ENCODE measurements at regions not wholly inside any gene's neighbourhood (a gene's known extent, or its start where the extent isn't known, plus 50 kb on each side); places are given as distances from the start of the nearest gene placed in this dataset.
"Not testable (repeated sequence)": the region's sequence is repeated elsewhere in the genome, so short reads cannot be mapped to it uniquely, and the experiment has no call there.

- no peak overlapping the region for H3K14ac ChIP-seq (ENCODE audit: low read length)
- no peak overlapping the region for H4K8ac ChIP-seq (ENCODE audit: low read depth, low read length)
- H2BK5ac ChIP-seq (ENCODE audit: low read length), result no peak overlapping the region
- H3K4me2 ChIP-seq (ENCODE audit: insufficient read depth, low read length, poor library complexity, severe bottlenecking), result no peak overlapping the region
- no peaks in the 10 kb centered on the region for H3K4me1 ChIP-seq (ENCODE audit: control insufficient read depth in 2 of 2, insufficient read depth in 1 of 2, low read depth in 1 of 2, low read length in 2 of 2)
- no CpG with 5 or more reads among the region's 3 CpGs for WGBS, 2 donors (ENCODE audit: extremely low coverage in 2 of 2, insufficient read length in 2 of 2, insufficient replicate concordance in 1 of 2)
- no peak overlapping the region for H3K9ac ChIP-seq (ENCODE audit: low read depth, low read length, poor library complexity)
- no peak overlapping the region for H2AFZ ChIP-seq (ENCODE audit: low read length)
- H2BK15ac ChIP-seq (ENCODE audit: low read length), result no peak overlapping the region
- no peak for DNase-seq (ENCODE audit: low spot score)
- no peak overlapping the region for H2BK12ac ChIP-seq (ENCODE audit: low read length)
- no peak overlapping the region for H3K4ac ChIP-seq (ENCODE audit: low read length)
- H3K27ac ChIP-seq (replicated peaks; ENCODE audit: low read length), result no peak overlapping the region
- H3K79me1 ChIP-seq (ENCODE audit: low read depth, low read length), result no peaks in the 10 kb centered on the region
- H2BK120ac ChIP-seq (ENCODE audit: low read depth, low read length), result no peak overlapping the region
- no peaks in the 10 kb centered on the region for H3K36me3 ChIP-seq (replicated peaks in 1 of 2; ENCODE audit: control insufficient read depth in 2 of 2, insufficient read depth in 2 of 2, low read length in 2 of 2)
- no peaks in the 10 kb centered on the region for H3K27me3 ChIP-seq (ENCODE audit: control insufficient read depth in 3 of 3, insufficient read depth in 3 of 3, low read depth in 1 of 3, low read length in 3 of 3)
- no peak overlapping the region for H3K23ac ChIP-seq (ENCODE audit: low read depth, low read length, poor library complexity)
- H2AK5ac ChIP-seq (ENCODE audit: low read depth, low read length), result no peak overlapping the region
- no peak overlapping the region for H3K18ac ChIP-seq (ENCODE audit: low read length)
- H3K9me3 ChIP-seq (replicated peaks in 1 of 2; ENCODE audit: control insufficient read depth in 2 of 2, insufficient read depth in 1 of 2, low read depth in 1 of 2, low read length in 2 of 2), result no peaks in the 10 kb centered on the region
- H4K91ac ChIP-seq (ENCODE audit: low read depth, low read length, poor library complexity), result no peak overlapping the region
- H3K4me3 ChIP-seq (ENCODE audit: low read length in 2 of 2), result no peak overlapping the region
These were observed 235.0 kb upstream of the NFIA start for GRCh38 chr1:60847391-60847790.

- no CpG with 5 or more reads among the region's 3 CpGs for WGBS, 2 donors (ENCODE audit: extremely low coverage in 2 of 2, insufficient read length in 2 of 2, insufficient replicate concordance in 1 of 2)
- not testable (repeated sequence) for H2AK5ac ChIP-seq (ENCODE audit: low read depth, low read length); H4K8ac ChIP-seq (ENCODE audit: low read depth, low read length); DNase-seq (ENCODE audit: low spot score); H3K9me3 ChIP-seq (replicated peaks in 1 of 2; ENCODE audit: control insufficient read depth in 2 of 2, insufficient read depth in 1 of 2, low read depth in 1 of 2, low read length in 2 of 2); H3K9ac ChIP-seq (ENCODE audit: low read depth, low read length, poor library complexity); H2BK12ac ChIP-seq (ENCODE audit: low read length); H3K4me3 ChIP-seq (ENCODE audit: low read length in 2 of 2); H3K27ac ChIP-seq (replicated peaks; ENCODE audit: low read length); H2BK5ac ChIP-seq (ENCODE audit: low read length); H3K4ac ChIP-seq (ENCODE audit: low read length); H3K4me2 ChIP-seq (ENCODE audit: insufficient read depth, low read length, poor library complexity, severe bottlenecking); H3K79me1 ChIP-seq (ENCODE audit: low read depth, low read length); H3K36me3 ChIP-seq (replicated peaks in 1 of 2; ENCODE audit: control insufficient read depth in 2 of 2, insufficient read depth in 2 of 2, low read length in 2 of 2); H3K4me1 ChIP-seq (ENCODE audit: control insufficient read depth in 2 of 2, insufficient read depth in 1 of 2, low read depth in 1 of 2, low read length in 2 of 2); H2AFZ ChIP-seq (ENCODE audit: low read length); H4K91ac ChIP-seq (ENCODE audit: low read depth, low read length, poor library complexity); H2BK15ac ChIP-seq (ENCODE audit: low read length); H3K23ac ChIP-seq (ENCODE audit: low read depth, low read length, poor library complexity); H3K27me3 ChIP-seq (ENCODE audit: control insufficient read depth in 3 of 3, insufficient read depth in 3 of 3, low read depth in 1 of 3, low read length in 3 of 3); H2BK120ac ChIP-seq (ENCODE audit: low read depth, low read length); H3K18ac ChIP-seq (ENCODE audit: low read length); H3K14ac ChIP-seq (ENCODE audit: low read length)
These were observed 236.7 kb upstream of the NFIA start for GRCh38 chr1:60845659-60846058.

GRCh38 chr1:60842304-60842703 is 240.1 kb upstream of the NFIA start:
- Histone ChIP-seq H3K4me3 (ENCODE audit: low read length in 2 of 2) (no peak overlapping the region), H2BK5ac (ENCODE audit: low read length) (no peak overlapping the region), H3K27me3 (ENCODE audit: control insufficient read depth in 3 of 3, insufficient read depth in 3 of 3, low read depth in 1 of 3, low read length in 3 of 3) (no peaks in the 10 kb centered on the region), H2BK12ac (ENCODE audit: low read length) (no peak overlapping the region), H2BK120ac (ENCODE audit: low read depth, low read length) (no peak overlapping the region), H3K9ac (ENCODE audit: low read depth, low read length, poor library complexity) (no peak overlapping the region), H4K91ac (ENCODE audit: low read depth, low read length, poor library complexity) (no peak overlapping the region), H3K79me1 (ENCODE audit: low read depth, low read length) (no peaks in the 10 kb centered on the region), H3K4me1 (ENCODE audit: control insufficient read depth in 2 of 2, insufficient read depth in 1 of 2, low read depth in 1 of 2, low read length in 2 of 2) (no peaks in the 10 kb centered on the region), H3K23ac (ENCODE audit: low read depth, low read length, poor library complexity) (no peak overlapping the region), H4K8ac (ENCODE audit: low read depth, low read length) (no peak overlapping the region), H3K14ac (ENCODE audit: low read length) (no peak overlapping the region), H3K4me2 (ENCODE audit: insufficient read depth, low read length, poor library complexity, severe bottlenecking) (no peak overlapping the region), H2AK5ac (ENCODE audit: low read depth, low read length) (no peak overlapping the region), H2BK15ac (ENCODE audit: low read length) (no peak overlapping the region), H3K18ac (ENCODE audit: low read length) (no peak overlapping the region), H3K36me3 (replicated peaks in 1 of 2; ENCODE audit: control insufficient read depth in 2 of 2, insufficient read depth in 2 of 2, low read length in 2 of 2) (no peaks in the 10 kb centered on the region), H3K4ac (ENCODE audit: low read length) (no peak overlapping the region), H2AFZ (ENCODE audit: low read length) (no peak overlapping the region), H3K9me3 (replicated peaks in 1 of 2; ENCODE audit: control insufficient read depth in 2 of 2, insufficient read depth in 1 of 2, low read depth in 1 of 2, low read length in 2 of 2) (no peaks in the 10 kb centered on the region), H3K27ac (replicated peaks; ENCODE audit: low read length) (no peak overlapping the region)
- no CpG with 5 or more reads among the region's 2 CpGs for WGBS, 2 donors (ENCODE audit: extremely low coverage in 2 of 2, insufficient read length in 2 of 2, insufficient replicate concordance in 1 of 2)
- no peak for DNase-seq (ENCODE audit: low spot score)

GRCh38 chr1:60841116-60842046 is 241.0 kb upstream of the NFIA start:
- H2AFZ ChIP-seq (ENCODE audit: low read length), result no peak overlapping the region
- no peak overlapping the region for H3K27ac ChIP-seq (replicated peaks; ENCODE audit: low read length)
- no peaks in the 10 kb centered on the region for H3K79me1 ChIP-seq (ENCODE audit: low read depth, low read length)
- H3K4ac ChIP-seq (ENCODE audit: low read length), result no peak overlapping the region
- no peak overlapping the region for H3K4me3 ChIP-seq (ENCODE audit: low read length in 2 of 2)
- no CpG with 5 or more reads among the region's 5 CpGs for WGBS, 2 donors (ENCODE audit: extremely low coverage in 2 of 2, insufficient read length in 2 of 2, insufficient replicate concordance in 1 of 2)
- H3K9me3 ChIP-seq (replicated peaks in 1 of 2; ENCODE audit: control insufficient read depth in 2 of 2, insufficient read depth in 1 of 2, low read depth in 1 of 2, low read length in 2 of 2), result no peaks in the 10 kb centered on the region
- DNase-seq (ENCODE audit: low spot score), result no peak
- no peak overlapping the region for H2BK12ac ChIP-seq (ENCODE audit: low read length)
- no peak overlapping the region for H2AK5ac ChIP-seq (ENCODE audit: low read depth, low read length)
- no peak overlapping the region for H2BK15ac ChIP-seq (ENCODE audit: low read length)
- no peaks in the 10 kb centered on the region for H3K4me1 ChIP-seq (ENCODE audit: control insufficient read depth in 2 of 2, insufficient read depth in 1 of 2, low read depth in 1 of 2, low read length in 2 of 2)
- H3K9ac ChIP-seq (ENCODE audit: low read depth, low read length, poor library complexity), result no peak overlapping the region
- H3K27me3 ChIP-seq (ENCODE audit: control insufficient read depth in 3 of 3, insufficient read depth in 3 of 3, low read depth in 1 of 3, low read length in 3 of 3), result no peaks in the 10 kb centered on the region
- H2BK5ac ChIP-seq (ENCODE audit: low read length), result no peak overlapping the region
- no peak overlapping the region for H3K23ac ChIP-seq (ENCODE audit: low read depth, low read length, poor library complexity)
- no peak overlapping the region for H4K91ac ChIP-seq (ENCODE audit: low read depth, low read length, poor library complexity)
- H4K8ac ChIP-seq (ENCODE audit: low read depth, low read length), result no peak overlapping the region
- H3K36me3 ChIP-seq (replicated peaks in 1 of 2; ENCODE audit: control insufficient read depth in 2 of 2, insufficient read depth in 2 of 2, low read length in 2 of 2), result no peaks in the 10 kb centered on the region
- H3K4me2 ChIP-seq (ENCODE audit: insufficient read depth, low read length, poor library complexity, severe bottlenecking), result no peak overlapping the region
- H3K18ac ChIP-seq (ENCODE audit: low read length), result no peak overlapping the region
- H3K14ac ChIP-seq (ENCODE audit: low read length), result no peak overlapping the region
- H2BK120ac ChIP-seq (ENCODE audit: low read depth, low read length), result no peak overlapping the region
